MM.1S (cell line): ENCODE measurements at regions not wholly inside any gene's neighbourhood (a gene's known extent, or its start where the extent isn't known, plus 50 kb on each side); places are given as distances from the start of the nearest gene placed in this dataset.

Source experiments
- DNase-seq: peaks from one replicate; pipeline ENCODE4 v3.0.0-alpha.2; 2015
- H2AFZ ChIP-seq: fragments of 300-600 bp; sonication (generic); 2 replicates; pipeline ENCODE4 v1.6.0; 2016; ENCODE audit warnings: antibody characterized with exemption, low read length
- H3F3A ChIP-seq: fragments of 300-600 bp; sonication (generic); 2 replicates; pipeline ENCODE4 v1.6.1; 2016; ENCODE audit warnings: mild to moderate bottlenecking, antibody characterized with exemption, low read length, moderate library complexity, mixed read lengths; ENCODE audit not compliant: insufficient read depth
- H3K27ac ChIP-seq: fragments of 300-600 bp; sonication (generic); 2 replicates; pipeline ENCODE4 v1.5.1; 2016; ENCODE audit warnings: mild to moderate bottlenecking, low read length
- H3K27me3 ChIP-seq: fragments of 300-600 bp; sonication (generic); replicated peaks from 2 replicates; pipeline ENCODE4 v1.6.0; 2016; ENCODE audit warnings: low read length; ENCODE audit not compliant: insufficient read depth
- H3K36me3 ChIP-seq: fragments of 300-600 bp; sonication (generic); replicated peaks from 2 replicates; pipeline ENCODE4 v1.6.1; 2016; ENCODE audit warnings: mild to moderate bottlenecking, low read length, mixed read lengths; ENCODE audit not compliant: insufficient read depth
- H3K4me1 ChIP-seq: fragments of 300-600 bp; sonication (generic); 2 replicates; pipeline ENCODE4 v1.6.1; 2016; ENCODE audit warnings: low read length, mixed read lengths
- H3K4me2 ChIP-seq: fragments of 300-600 bp; sonication (generic); 2 replicates; pipeline ENCODE4 v1.6.0; 2016; ENCODE audit warnings: low read depth, low read length
- H3K4me3 ChIP-seq: fragments of 300-600 bp; sonication (generic); 2 replicates; pipeline ENCODE4 v1.5.1; 2016; ENCODE audit warnings: low read length, mixed read lengths
- H3K79me2 ChIP-seq: fragments of 300-600 bp; sonication (generic); 2 replicates; pipeline ENCODE4 v1.6.1; 2016; ENCODE audit warnings: mixed run types, low read length, mixed read lengths
- H3K9ac ChIP-seq: fragments of 300-600 bp; sonication (generic); 2 replicates; pipeline ENCODE4 v1.6.1; 2016; ENCODE audit warnings: low read length, mixed read lengths
- H3K9me2 ChIP-seq: fragments of 300-600 bp; sonication (generic); replicated peaks from 2 replicates; pipeline ENCODE4 v1.6.1; 2016; ENCODE audit warnings: mild to moderate bottlenecking, low read length, mixed read lengths; ENCODE audit not compliant: insufficient read depth
- H3K9me3 ChIP-seq: fragments of 300-600 bp; sonication (generic); replicated peaks from 2 replicates; pipeline ENCODE4 v1.6.1; 2016; ENCODE audit warnings: mild to moderate bottlenecking, low read length, mixed read lengths; ENCODE audit not compliant: insufficient read depth
- H4K20me1 ChIP-seq: fragments of 300-600 bp; sonication (generic); 2 replicates; pipeline ENCODE4 v1.6.1; 2016; ENCODE audit warnings: mild to moderate bottlenecking, low read length, moderate library complexity, mixed read lengths; ENCODE audit not compliant: insufficient read depth
- CTCF ChIP-seq: fragments of 300-600 bp; sonication (generic); IDR thresholded peaks from 2 replicates; pipeline ENCODE4 v1.5.1; 2016; ENCODE audit warnings: antibody characterized with exemption, low read length, mixed read lengths
- EZH2 ChIP-seq: fragments of 300-600 bp; sonication (generic); optimal IDR thresholded peaks from 2 replicates; pipeline ENCODE3; 2017; ENCODE audit warnings: low read depth, mild to moderate bottlenecking, antibody characterized with exemption, low read length, mixed read lengths
- EZH2phosphoT487 ChIP-seq: fragments of 300-600 bp; sonication (generic); IDR thresholded peaks from 2 replicates; pipeline ENCODE4 v1.6.1; 2018; ENCODE audit warnings: antibody characterized with exemption, low read length

- H3K36me3 ChIP-seq: no peaks in the 10 kb centered on the region
- TF ChIP-seq CTCF (no peak), EZH2 (no peak)
These were observed 264.2 kb downstream of the SAMD5 start for GRCh38 chr6:147772724-147773123.

GRCh38 chr6:147774856-147775255 is 266.4 kb downstream of the SAMD5 start:
- Histone ChIP-seq H3K4me2 (no peak overlapping the region), H3K9me2 (no peaks in the 10 kb centered on the region), H3F3A (no peaks in the 10 kb centered on the region), H3K4me1 (no peaks in the 10 kb centered on the region), H4K20me1 (no peaks in the 10 kb centered on the region), H3K4me3 (no peak overlapping the region), H3K27ac (no peak overlapping the region), H3K9me3 (no peaks in the 10 kb centered on the region), H3K36me3 (no peaks in the 10 kb centered on the region), H3K27me3 (no peaks in the 10 kb centered on the region), H3K9ac (no peak overlapping the region), H2AFZ (no peak overlapping the region), H3K79me2 (no peaks in the 10 kb centered on the region)
- TF ChIP-seq CTCF (no peak), EZH2 (no peak), EZH2phosphoT487 (no peak)
- DNase-seq: no peak

More at GRCh38 chr6:147772724-147773123, 264.2 kb downstream of the SAMD5 start:
- Histone ChIP-seq H3K4me1 (no peaks in the 10 kb centered on the region), H3K4me3 (no peak overlapping the region), H3K4me2 (no peak overlapping the region), H4K20me1 (no peaks in the 10 kb centered on the region), H2AFZ (no peak overlapping the region), H3K9me2 (no peaks in the 10 kb centered on the region), H3K27ac (no peak overlapping the region), H3K27me3 (no peaks in the 10 kb centered on the region), H3F3A (no peaks in the 10 kb centered on the region), H3K9ac (no peak overlapping the region), H3K9me3 (no peaks in the 10 kb centered on the region), H3K79me2 (no peaks in the 10 kb centered on the region)
- no peak for DNase-seq

GRCh38 chr6:147776631-147777213 is 268.2 kb downstream of the SAMD5 start:
- Histone ChIP-seq H3K36me3 (no peaks in the 10 kb centered on the region), H3K4me1 (no peaks in the 10 kb centered on the region), H3K9me3 (no peaks in the 10 kb centered on the region), H3K79me2 (no peaks in the 10 kb centered on the region), H3K4me3 (no peak overlapping the region), H4K20me1 (no peaks in the 10 kb centered on the region), H3K9ac (no peak overlapping the region), H3K27me3 (no peaks in the 10 kb centered on the region), H3K4me2 (no peak overlapping the region), H3K9me2 (no peaks in the 10 kb centered on the region), H3F3A (no peaks in the 10 kb centered on the region), H2AFZ (no peak overlapping the region), H3K27ac (no peak overlapping the region)
- DNase-seq: no peak
- no peak for TF ChIP-seq CTCF
- TF ChIP-seq EZH2phosphoT487: no peak
- TF ChIP-seq EZH2: no peak
